Keratinocyte (primary cell): ENCODE measurements at regions not wholly inside any gene's neighbourhood (a gene's known extent, or its start where the extent isn't known, plus 50 kb on each side); places are given as distances from the start of the nearest gene placed in this dataset.
"Not testable (repeated sequence)": the region's sequence is repeated elsewhere in the genome, so short reads cannot be mapped to it uniquely, and the experiment has no call there.

Source experiments
- DNase-seq: peaks from one replicate; pipeline ENCODE4 v3.0.0-alpha.2; 2011; ENCODE audit warnings: low read depth, missing footprints, low spot score
- FAIRE-seq: peaks from 2 replicates; lab custom pipeline; 2011; peaks lifted over from hg19 to GRCh38; lab: Jason Lieb, UNC
- H2AFZ ChIP-seq: 2 replicates; pipeline ENCODE4 v1.6.0; 2012; ENCODE audit warnings: low read length, control low read depth, inconsistent platforms; ENCODE audit not compliant: control insufficient read depth
- H3K27ac ChIP-seq: 2 replicates; pipeline ENCODE4 v1.5.1; 2011; ENCODE audit warnings: low read length; ENCODE audit not compliant: control insufficient read depth, insufficient read depth
- H3K27me3 ChIP-seq: 3 replicates; pipeline ENCODE4 v1.6.0; 2011; ENCODE audit warnings: low read length; ENCODE audit not compliant: control insufficient read depth, insufficient read depth; ENCODE audit errors: extremely low read depth
- H3K36me3 ChIP-seq, 2 experiments: 2 replicates in 1 of 2; 3 replicates in 1 of 2; pipeline ENCODE4 v1.5.1; 2011; ENCODE audit warnings: low read length in 2 of 2, mild to moderate bottlenecking in 1 of 2; ENCODE audit not compliant: control insufficient read depth in 2 of 2, insufficient read depth in 2 of 2; ENCODE audit errors: extremely low read depth in 1 of 2
- H3K4me1 ChIP-seq: 3 replicates; pipeline ENCODE4 v1.5.1; 2011; ENCODE audit warnings: low read length; ENCODE audit not compliant: control insufficient read depth, insufficient read depth; ENCODE audit errors: extremely low read depth
- H3K4me2 ChIP-seq: 3 replicates; pipeline ENCODE4 v1.6.0; 2011; ENCODE audit warnings: low read depth, low read length; ENCODE audit not compliant: control insufficient read depth, insufficient read depth; ENCODE audit errors: extremely low read depth
- H3K4me3 ChIP-seq, 3 experiments: fragments of 200-600 bp in 1 of 3; sonication (generic) in 1 of 3; 2 replicates in 2 of 3; 3 replicates in 1 of 3; pipeline ENCODE4 v1.5.1; 2011 to 2016; ENCODE audit warnings: low read length in 3 of 3, mild to moderate bottlenecking in 3 of 3, control low read depth in 2 of 3, inconsistent platforms in 1 of 3, low read depth in 1 of 3, mixed read lengths in 1 of 3, mixed run types in 1 of 3, moderate library complexity in 1 of 3; ENCODE audit not compliant: control insufficient read depth in 2 of 3, insufficient read depth in 2 of 3; ENCODE audit errors: extremely low read depth in 1 of 3
- H3K79me2 ChIP-seq: 2 replicates; pipeline ENCODE4 v1.6.0; 2012; ENCODE audit warnings: low read length; ENCODE audit not compliant: control insufficient read depth, insufficient read depth
- H3K9ac ChIP-seq: 3 replicates; pipeline ENCODE4 v1.6.0; 2011; ENCODE audit warnings: low read length; ENCODE audit not compliant: control insufficient read depth, insufficient read depth; ENCODE audit errors: extremely low read depth
- H3K9me1 ChIP-seq: 3 replicates; pipeline ENCODE4 v1.6.0; 2011; ENCODE audit warnings: low read length; ENCODE audit not compliant: control insufficient read depth, insufficient read depth; ENCODE audit errors: extremely low read depth
- H3K9me3 ChIP-seq: 2 replicates; pipeline ENCODE4 v1.5.1; 2012; ENCODE audit warnings: low read depth, low read length; ENCODE audit not compliant: control insufficient read depth
- H4K20me1 ChIP-seq: 3 replicates; pipeline ENCODE4 v1.6.0; 2011; ENCODE audit warnings: low read length; ENCODE audit not compliant: control insufficient read depth, insufficient read depth; ENCODE audit errors: extremely low read depth
- CTCF ChIP-seq, 3 experiments: IDR thresholded peaks in 1 of 3; conservative IDR thresholded peaks in 1 of 3; optimal IDR thresholded peaks in 1 of 3; 2 replicates in 2 of 3; 3 replicates in 1 of 3; pipeline versions ENCODE3 to v1.5.1; 2011; ENCODE audit warnings: low read length in 3 of 3, mild to moderate bottlenecking in 3 of 3, moderate library complexity in 2 of 3, control low read depth in 1 of 3, inconsistent platforms in 1 of 3; ENCODE audit not compliant: insufficient read depth in 2 of 3; ENCODE audit errors: extremely low read depth in 1 of 3
- EZH2 ChIP-seq: IDR thresholded peaks from one replicate; pipeline ENCODE4 v1.6.1; 2012; ENCODE audit warnings: inconsistent platforms, mild to moderate bottlenecking, low read length, moderate library complexity
- dilution Hi-C: fragments of 300-500 bp; cut with MboI; formaldehyde crosslinking; loops from one replicate; pipeline ENCODE4 v1.7.0; 2020; ENCODE audit warnings: low sequenced_read_pairs; ENCODE audit not compliant: extremely low pct_ligation_motif_present

DNA sequence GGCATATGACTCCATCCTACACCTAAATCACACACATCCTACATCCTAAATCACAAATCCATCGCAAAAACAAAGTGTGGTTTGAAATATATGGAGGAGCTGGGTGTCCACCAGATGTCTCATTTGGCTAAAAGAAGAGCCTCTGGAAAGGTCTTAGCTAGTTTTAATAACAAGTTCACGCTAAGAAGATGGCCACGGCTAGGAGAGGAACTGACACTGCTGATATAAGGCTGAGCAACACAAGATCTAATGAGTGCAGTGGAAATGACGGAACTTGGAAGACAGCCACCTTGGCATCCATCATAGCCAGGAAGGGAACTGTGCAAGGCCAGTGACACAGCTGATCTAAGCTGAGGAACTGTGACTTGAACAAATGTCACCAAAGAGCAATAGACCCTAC is 60.0 kb upstream of the AGAP1 start:
- dilution Hi-C loops: no loop called here
- Histone ChIP-seq H3K4me2 (no peak overlapping the region), H3K27ac (no peak overlapping the region), H3K4me1 (no peaks in the 10 kb centered on the region), H2AFZ (no peak overlapping the region), H4K20me1 (no peaks in the 10 kb centered on the region), H3K27me3 (peaks cover 11% of the 10 kb centered on the region), H3K36me3 (no peaks in the 10 kb centered on the region), H3K4me3 (no peak overlapping the region), H3K9me1 (no peaks in the 10 kb centered on the region), H3K9me3 (no peaks in the 10 kb centered on the region), H3K9ac (no peak overlapping the region), H3K79me2 (no peaks in the 10 kb centered on the region)
- FAIRE-seq: no peak
- no peak for TF ChIP-seq CTCF (optimal IDR thresholded peaks at IDR 0.05 in 1 of 3, IDR thresholded peaks at IDR 0.05 in 1 of 3, conservative IDR thresholded peaks at IDR 0.05 in 1 of 3; ENCODE audit: extremely low read depth in 1 of 3, insufficient read depth in 2 of 3, low read length in 3 of 3)
- no peak for TF ChIP-seq EZH2
- DNase-seq: no peak

- no peak for DNase-seq
- H3K9me3 ChIP-seq: no peaks in the 10 kb centered on the region
- no peaks in the 10 kb centered on the region for H4K20me1 ChIP-seq
- H3K9me1 ChIP-seq: no peaks in the 10 kb centered on the region
- no peak overlapping the region for H3K27ac ChIP-seq
- H3K36me3 ChIP-seq: no peaks in the 10 kb centered on the region
- dilution Hi-C loops: no loop called here
- no peak overlapping the region for H2AFZ ChIP-seq
- TF ChIP-seq CTCF (optimal IDR thresholded peaks at IDR 0.05 in 1 of 3, IDR thresholded peaks at IDR 0.05 in 1 of 3, conservative IDR thresholded peaks at IDR 0.05 in 1 of 3; ENCODE audit: extremely low read depth in 1 of 3, insufficient read depth in 2 of 3, low read length in 3 of 3): no peak
- no peak for TF ChIP-seq EZH2
- no peaks in the 10 kb centered on the region for H3K79me2 ChIP-seq
- peaks cover 18% of the 10 kb centered on the region for H3K27me3 ChIP-seq
- H3K9ac ChIP-seq: no peak overlapping the region
- no peaks in the 10 kb centered on the region for H3K4me1 ChIP-seq
- no peak overlapping the region for H3K4me3 ChIP-seq
- H3K4me2 ChIP-seq: no peak overlapping the region
- no peak for FAIRE-seq
Measured at GRCh38 chr2:235439959-235440662, 53.7 kb upstream of the AGAP1 start.

DNA sequence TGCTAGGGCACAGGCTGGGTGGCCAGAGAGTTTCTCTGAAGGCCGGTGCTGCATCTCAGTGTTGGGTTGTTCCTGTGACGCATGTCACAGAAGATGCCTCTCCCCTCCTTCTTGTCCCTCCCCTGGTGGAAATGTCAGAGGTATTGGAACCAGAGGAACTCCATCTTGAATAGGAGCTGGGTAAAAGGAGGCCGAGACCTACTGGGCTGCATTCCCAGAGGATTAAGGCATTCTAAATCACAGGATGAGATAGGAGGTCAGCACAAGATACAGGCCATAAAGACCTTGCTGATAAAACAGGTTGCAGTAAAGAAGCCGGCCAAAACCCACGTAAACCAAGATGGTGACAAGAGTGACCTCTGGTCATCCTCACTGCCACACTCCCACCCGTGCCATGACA is 50.3 kb upstream of the AGAP1 start:
- H3K79me2 ChIP-seq, DNase-seq, H3K36me3 ChIP-seq, H3K9me3 ChIP-seq, H3K9me1 ChIP-seq, H3K27ac ChIP-seq, H3K4me3 ChIP-seq, FAIRE-seq, H3K4me2 ChIP-seq, H2AFZ ChIP-seq, H3K4me1 ChIP-seq, H4K20me1 ChIP-seq, dilution Hi-C loops, H3K9ac ChIP-seq: not testable (repeated sequence)
- H3K27me3 ChIP-seq: peaks cover 18% of the 10 kb centered on the region
